ENCODE measurements at regions not wholly inside any gene's neighbourhood (a gene's known extent, or its start where the extent isn't known, plus 50 kb on each side); places are given as distances from the start of the nearest gene placed in this dataset.

DNA sequence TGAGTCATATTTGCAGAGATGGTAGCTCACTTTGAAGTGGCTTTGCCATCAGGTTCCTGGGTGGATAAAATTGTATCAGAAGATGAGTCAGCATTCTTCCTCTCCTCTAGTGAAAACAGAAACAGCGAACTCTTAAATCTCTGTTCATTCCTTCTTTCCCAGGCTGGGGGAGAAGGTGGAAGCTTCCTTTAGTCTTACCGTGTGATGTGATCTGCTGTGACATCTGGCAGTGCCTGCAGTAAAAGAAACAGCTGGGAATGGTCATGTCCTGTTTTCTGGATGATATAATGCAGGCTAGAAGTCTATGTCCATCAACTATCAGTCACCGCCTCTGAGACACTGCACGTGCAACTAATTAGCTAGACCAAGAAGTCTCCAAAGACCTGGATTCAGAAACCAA, 171.6 kb downstream of the VAPA start:
- no peaks in the 10 kb centered on the region for H3K27me3 ChIP-seq (ENCODE audit: control insufficient read depth, insufficient read depth, low read length)
- H3K9ac ChIP-seq (ENCODE audit: low read length), result no peak overlapping the region
- H3K36me3 ChIP-seq (ENCODE audit: control insufficient read depth, insufficient read depth, low read length), result no peaks in the 10 kb centered on the region
- peaks cover 41% of the 10 kb centered on the region for H3K9me3 ChIP-seq (ENCODE audit: control insufficient read depth, insufficient read depth, low read depth, low read length)
- no peak overlapping the region for H3K27ac ChIP-seq (ENCODE audit: low read depth, low read length)
- peaks cover 9% of the 10 kb centered on the region; the same call in 1 of the 2 replicates for H3K4me1 ChIP-seq (ENCODE audit: control insufficient read depth, insufficient read depth, low read length)
- H3K4me3 ChIP-seq (ENCODE audit: low read depth, low read length), result no peak overlapping the region

DNA sequence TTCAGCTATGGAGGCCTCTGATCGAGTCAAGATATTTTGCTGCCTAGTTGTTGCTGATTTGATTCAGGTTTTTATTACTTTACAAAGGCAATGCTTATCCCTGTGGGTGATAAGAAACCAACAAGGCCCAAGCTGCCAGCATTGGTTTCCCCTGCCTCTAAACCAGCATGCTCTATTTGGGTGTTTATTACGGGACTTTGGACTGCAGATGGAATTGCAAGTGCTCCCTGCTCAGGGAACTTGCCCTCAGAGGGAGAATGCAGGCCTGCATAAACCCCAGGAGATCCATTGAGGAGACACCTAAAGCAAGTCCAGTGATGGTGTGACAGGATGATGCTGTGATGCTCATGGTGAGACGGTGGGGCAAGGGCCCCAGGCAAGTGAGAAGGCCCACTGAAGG, 172.1 kb downstream of the VAPA start:
- H3K27ac ChIP-seq (ENCODE audit: low read depth, low read length), result no peak overlapping the region
- no peak overlapping the region for H3K4me3 ChIP-seq (ENCODE audit: low read depth, low read length)
- peaks cover 9% of the 10 kb centered on the region; the same call in 1 of the 2 replicates for H3K4me1 ChIP-seq (ENCODE audit: control insufficient read depth, insufficient read depth, low read length)
- H3K36me3 ChIP-seq (ENCODE audit: control insufficient read depth, insufficient read depth, low read length), result no peaks in the 10 kb centered on the region
- H3K9ac ChIP-seq (ENCODE audit: low read length), result no peak overlapping the region
- H3K9me3 ChIP-seq (ENCODE audit: control insufficient read depth, insufficient read depth, low read depth, low read length), result peaks cover 39% of the 10 kb centered on the region
- no peaks in the 10 kb centered on the region for H3K27me3 ChIP-seq (ENCODE audit: control insufficient read depth, insufficient read depth, low read length)

DNA sequence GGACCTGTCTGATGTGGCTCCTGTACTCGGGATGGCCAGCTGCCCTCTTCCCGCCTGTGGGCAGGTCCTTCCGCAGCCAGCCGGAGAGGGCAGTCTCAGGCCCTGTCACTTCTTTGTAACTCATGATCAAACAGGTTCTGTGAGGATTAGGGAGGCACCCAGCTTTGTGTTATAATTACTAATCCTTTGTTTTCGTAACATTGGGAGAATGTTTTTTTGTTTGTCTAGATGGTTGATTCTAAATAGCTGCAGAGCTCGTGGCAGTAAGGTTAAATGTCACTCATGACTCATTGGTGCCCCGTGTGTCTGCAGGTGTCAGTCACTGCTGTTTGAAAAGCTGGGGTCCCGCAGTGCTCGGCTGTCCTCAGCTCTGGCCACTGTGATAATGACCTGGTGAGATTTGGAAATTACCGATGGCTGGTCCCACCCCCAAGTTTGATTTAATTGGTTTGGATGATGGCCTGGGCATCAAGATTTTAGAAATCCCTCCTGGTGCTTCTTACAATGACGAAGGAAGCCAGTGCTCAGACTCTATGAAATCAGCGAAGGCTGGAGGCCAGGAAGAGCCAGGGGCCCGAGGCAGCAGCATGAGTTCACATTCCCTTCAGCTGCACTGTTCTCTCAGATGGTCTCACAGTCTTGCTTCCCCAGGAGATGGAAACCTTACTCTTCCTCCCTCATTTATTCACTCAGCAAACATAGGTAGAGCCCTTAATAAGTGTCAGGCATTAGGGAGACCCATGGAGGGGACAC, 172.8 kb downstream of the VAPA start:
- Histone ChIP-seq H3K27ac (ENCODE audit: low read depth, low read length) (no peak overlapping the region), H3K36me3 (ENCODE audit: control insufficient read depth, insufficient read depth, low read length) (no peaks in the 10 kb centered on the region), H3K4me3 (ENCODE audit: low read depth, low read length) (no peak overlapping the region), H3K4me1 (ENCODE audit: control insufficient read depth, insufficient read depth, low read length) (peaks cover 9% of the 10 kb centered on the region; the same call in 1 of the 2 replicates), H3K27me3 (ENCODE audit: control insufficient read depth, insufficient read depth, low read length) (no peaks in the 10 kb centered on the region), H3K9me3 (ENCODE audit: control insufficient read depth, insufficient read depth, low read depth, low read length) (peaks cover 36% of the 10 kb centered on the region), H3K9ac (ENCODE audit: low read length) (no peak overlapping the region)

DNA sequence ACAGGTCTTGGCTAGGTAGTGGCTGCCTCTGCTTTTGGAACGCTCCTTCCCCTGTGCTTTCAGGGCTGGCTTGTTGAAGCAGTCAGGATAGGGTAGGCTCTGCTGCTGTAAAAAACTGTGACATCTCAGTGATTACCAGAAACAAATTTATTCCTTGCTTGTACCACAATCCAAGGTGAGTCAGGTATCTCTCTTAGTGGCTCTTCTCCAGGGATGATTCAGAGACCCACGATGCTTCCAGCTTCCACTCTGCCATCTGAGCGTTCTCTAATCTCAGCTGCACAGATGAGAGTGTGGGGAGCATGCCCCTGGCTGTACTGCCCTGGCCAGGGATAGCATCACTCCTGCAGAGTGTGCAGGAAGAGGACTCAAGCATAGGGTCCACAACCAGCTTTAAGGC, 174.9 kb downstream of the VAPA start:
- H3K36me3 ChIP-seq (ENCODE audit: control insufficient read depth, insufficient read depth, low read length), result no peaks in the 10 kb centered on the region
- H3K9ac ChIP-seq (ENCODE audit: low read length), result no peak overlapping the region
- no peak overlapping the region for H3K27ac ChIP-seq (ENCODE audit: low read depth, low read length)
- peaks cover 21% of the 10 kb centered on the region for H3K9me3 ChIP-seq (ENCODE audit: control insufficient read depth, insufficient read depth, low read depth, low read length)
- peaks cover 9% of the 10 kb centered on the region; the same call in 1 of the 2 replicates for H3K4me1 ChIP-seq (ENCODE audit: control insufficient read depth, insufficient read depth, low read length)
- H3K4me3 ChIP-seq (ENCODE audit: low read depth, low read length), result no peak overlapping the region
- no peaks in the 10 kb centered on the region for H3K27me3 ChIP-seq (ENCODE audit: control insufficient read depth, insufficient read depth, low read length)

DNA sequence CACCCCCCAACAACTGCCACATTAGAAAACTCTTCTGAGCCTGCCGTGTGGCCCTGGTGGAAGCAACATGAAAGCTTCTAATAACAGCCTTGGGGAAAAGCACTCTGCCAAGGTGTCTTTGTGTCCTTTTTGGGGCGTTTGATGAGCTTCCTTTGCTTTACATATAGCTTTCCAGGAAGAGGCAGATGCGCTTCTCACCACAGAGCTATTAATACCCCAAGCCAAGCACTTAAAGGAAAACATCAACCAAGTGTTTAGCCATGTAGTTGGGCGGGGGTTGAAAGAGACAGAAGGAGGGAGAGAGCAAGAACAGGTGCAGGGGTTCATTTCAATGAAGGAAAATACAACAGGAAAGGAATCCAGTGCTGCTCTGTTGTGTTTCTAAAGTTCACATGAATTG, 176.1 kb downstream of the VAPA start:
- Histone ChIP-seq H3K27me3 (ENCODE audit: control insufficient read depth, insufficient read depth, low read length) (no peaks in the 10 kb centered on the region), H3K4me3 (ENCODE audit: low read depth, low read length) (no peak overlapping the region), H3K4me1 (ENCODE audit: control insufficient read depth, insufficient read depth, low read length) (peaks cover 9% of the 10 kb centered on the region; the same call in 1 of the 2 replicates), H3K9me3 (ENCODE audit: control insufficient read depth, insufficient read depth, low read depth, low read length) (peaks cover 12% of the 10 kb centered on the region), H3K9ac (ENCODE audit: low read length) (no peak overlapping the region), H3K27ac (ENCODE audit: low read depth, low read length) (no peak overlapping the region), H3K36me3 (ENCODE audit: control insufficient read depth, insufficient read depth, low read length) (no peaks in the 10 kb centered on the region)

DNA sequence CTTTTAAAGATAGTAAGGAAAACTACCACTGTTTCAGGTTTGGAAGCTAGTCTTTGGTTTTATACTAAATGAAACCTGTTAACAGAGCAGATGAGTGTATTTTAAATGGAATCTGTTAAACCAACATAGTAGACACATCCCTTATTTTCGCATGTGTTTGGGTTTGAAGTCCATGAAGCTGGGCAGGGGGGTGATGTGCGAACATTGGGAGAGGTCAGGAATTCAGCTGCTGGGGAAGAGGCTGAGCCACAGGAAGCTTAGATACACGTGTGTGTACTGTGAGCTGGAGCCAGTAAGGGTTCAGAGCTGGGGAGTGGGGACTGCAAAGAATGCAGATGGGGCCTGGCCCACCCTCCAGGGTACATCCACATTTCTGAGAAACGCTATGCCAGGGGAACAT, 176.9 kb downstream of the VAPA start:
- peaks cover 11% of the 10 kb centered on the region; the same call in 1 of the 2 replicates for H3K9me3 ChIP-seq (ENCODE audit: control insufficient read depth, insufficient read depth, low read depth, low read length)
- no peak overlapping the region for H3K27ac ChIP-seq (ENCODE audit: low read depth, low read length)
- no peaks in the 10 kb centered on the region for H3K27me3 ChIP-seq (ENCODE audit: control insufficient read depth, insufficient read depth, low read length)
- H3K4me1 ChIP-seq (ENCODE audit: control insufficient read depth, insufficient read depth, low read length), result peaks cover 9% of the 10 kb centered on the region; the same call in 1 of the 2 replicates
- no peaks in the 10 kb centered on the region for H3K36me3 ChIP-seq (ENCODE audit: control insufficient read depth, insufficient read depth, low read length)
- no peak overlapping the region for H3K4me3 ChIP-seq (ENCODE audit: low read depth, low read length)
- H3K9ac ChIP-seq (ENCODE audit: low read length), result no peak overlapping the region

DNA sequence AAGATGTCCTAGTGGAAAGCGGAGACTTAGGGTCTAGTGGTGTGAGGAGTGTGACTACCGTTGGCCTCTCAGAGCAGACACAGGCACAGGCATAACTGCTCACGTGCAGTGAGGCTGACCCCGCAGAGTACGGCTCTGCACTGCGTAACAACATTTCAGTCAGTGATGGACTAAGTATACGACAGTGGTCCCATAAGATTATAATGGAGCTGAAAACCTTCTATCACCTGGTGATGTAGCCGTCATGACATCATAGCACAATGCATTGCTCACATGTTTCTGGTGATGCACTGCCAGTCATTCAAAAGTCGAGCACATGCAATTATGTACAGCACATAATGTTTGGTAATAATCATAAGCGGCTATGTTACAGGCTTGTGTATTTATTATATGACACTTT, 179.6 kb downstream of the VAPA start:
- no peaks in the 10 kb centered on the region for H3K27me3 ChIP-seq (ENCODE audit: control insufficient read depth, insufficient read depth, low read length)
- no peak overlapping the region for H3K9ac ChIP-seq (ENCODE audit: low read length)
- H3K36me3 ChIP-seq (ENCODE audit: control insufficient read depth, insufficient read depth, low read length), result no peaks in the 10 kb centered on the region
- H3K27ac ChIP-seq (ENCODE audit: low read depth, low read length), result no peak overlapping the region
- H3K4me1 ChIP-seq (ENCODE audit: control insufficient read depth, insufficient read depth, low read length), result no peaks in the 10 kb centered on the region; the same call in 1 of the 2 replicates
- H3K9me3 ChIP-seq (ENCODE audit: control insufficient read depth, insufficient read depth, low read depth, low read length), result peaks cover 5% of the 10 kb centered on the region; the same call in 1 of the 2 replicates
- no peak overlapping the region for H3K4me3 ChIP-seq (ENCODE audit: low read depth, low read length)

DNA sequence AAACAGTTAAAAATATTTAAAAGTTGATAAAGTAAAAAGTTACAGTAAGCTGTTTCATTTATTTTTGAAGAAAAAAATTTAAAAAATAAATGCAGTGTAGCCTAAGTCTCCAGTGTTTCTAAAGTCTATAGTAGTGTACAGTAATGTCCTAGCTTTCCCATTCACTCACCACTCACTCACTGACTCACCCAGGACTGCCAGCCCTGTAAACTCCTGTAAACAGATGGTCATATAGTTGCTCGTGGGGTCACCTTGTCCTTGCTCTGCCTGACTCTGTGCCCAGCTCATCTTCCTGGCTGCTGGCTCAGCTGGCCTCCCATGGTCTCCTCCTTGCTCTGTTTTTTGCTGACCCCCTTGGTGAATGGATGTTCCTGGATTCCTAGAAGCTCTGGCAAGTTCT, 180.3 kb downstream of the VAPA start:
- H3K9me3 ChIP-seq (ENCODE audit: control insufficient read depth, insufficient read depth, low read depth, low read length), result peaks cover 5% of the 10 kb centered on the region; the same call in 1 of the 2 replicates
- H3K4me3 ChIP-seq (ENCODE audit: low read depth, low read length), result no peak overlapping the region
- no peaks in the 10 kb centered on the region for H3K36me3 ChIP-seq (ENCODE audit: control insufficient read depth, insufficient read depth, low read length)
- no peaks in the 10 kb centered on the region; the same call in 1 of the 2 replicates for H3K4me1 ChIP-seq (ENCODE audit: control insufficient read depth, insufficient read depth, low read length)
- H3K27me3 ChIP-seq (ENCODE audit: control insufficient read depth, insufficient read depth, low read length), result no peaks in the 10 kb centered on the region
- no peak overlapping the region for H3K9ac ChIP-seq (ENCODE audit: low read length)
- H3K27ac ChIP-seq (ENCODE audit: low read depth, low read length), result no peak overlapping the region

DNA sequence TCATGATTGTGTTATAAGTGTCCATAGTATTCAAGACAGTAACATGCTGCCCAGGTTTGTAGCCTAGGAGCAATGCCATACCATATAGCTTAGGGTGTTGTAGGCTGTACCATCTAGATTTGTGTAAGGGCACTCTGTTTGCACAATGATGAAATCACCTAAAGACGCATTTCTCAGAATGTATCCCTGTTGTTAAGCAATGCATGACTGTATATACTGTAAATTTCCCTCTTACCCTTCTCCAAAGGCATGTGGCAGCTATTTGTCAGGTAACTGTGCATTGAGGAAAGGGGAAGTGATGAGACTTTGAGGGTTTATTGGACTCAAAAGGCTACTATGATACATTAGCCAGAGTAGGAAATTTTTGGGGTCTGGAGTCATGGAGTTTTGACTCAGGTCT, 180.8 kb downstream of the VAPA start:
- Histone ChIP-seq H3K27ac (ENCODE audit: low read depth, low read length) (no peak overlapping the region), H3K9me3 (ENCODE audit: control insufficient read depth, insufficient read depth, low read depth, low read length) (peaks cover 5% of the 10 kb centered on the region; the same call in 1 of the 2 replicates), H3K27me3 (ENCODE audit: control insufficient read depth, insufficient read depth, low read length) (no peaks in the 10 kb centered on the region), H3K36me3 (ENCODE audit: control insufficient read depth, insufficient read depth, low read length) (no peaks in the 10 kb centered on the region), H3K4me1 (ENCODE audit: control insufficient read depth, insufficient read depth, low read length) (no peaks in the 10 kb centered on the region; the same call in 1 of the 2 replicates), H3K9ac (ENCODE audit: low read length) (no peak overlapping the region), H3K4me3 (ENCODE audit: low read depth, low read length) (no peak overlapping the region)

DNA sequence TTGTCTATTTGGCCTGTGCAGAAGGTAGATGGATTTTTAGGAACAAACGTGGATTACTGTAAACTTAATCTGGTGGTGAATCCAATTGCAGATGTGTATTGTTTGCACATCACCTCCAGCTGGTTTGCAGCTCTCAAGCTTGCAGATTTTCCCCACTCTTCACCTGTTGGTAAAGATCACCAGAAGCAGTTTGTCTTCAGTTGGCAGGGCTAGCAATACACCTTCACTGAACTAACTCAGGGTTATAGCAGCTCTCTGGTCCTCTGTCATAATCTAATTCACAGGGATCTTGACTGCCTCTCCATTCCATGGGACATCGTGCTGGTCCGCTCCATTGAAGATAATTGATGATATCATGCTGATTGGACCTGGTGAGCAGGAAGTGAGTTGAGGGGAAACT, 181.5 kb downstream of the VAPA start:
- Histone ChIP-seq H3K9me3 (ENCODE audit: control insufficient read depth, insufficient read depth, low read depth, low read length) (peaks cover 5% of the 10 kb centered on the region; the same call in 1 of the 2 replicates), H3K9ac (ENCODE audit: low read length) (no peak overlapping the region), H3K36me3 (ENCODE audit: control insufficient read depth, insufficient read depth, low read length) (no peaks in the 10 kb centered on the region), H3K27ac (ENCODE audit: low read depth, low read length) (no peak overlapping the region), H3K27me3 (ENCODE audit: control insufficient read depth, insufficient read depth, low read length) (no peaks in the 10 kb centered on the region), H3K4me1 (ENCODE audit: control insufficient read depth, insufficient read depth, low read length) (peaks cover 4% of the 10 kb centered on the region; the same call in 1 of the 2 replicates), H3K4me3 (ENCODE audit: low read depth, low read length) (no peak overlapping the region)

DNA sequence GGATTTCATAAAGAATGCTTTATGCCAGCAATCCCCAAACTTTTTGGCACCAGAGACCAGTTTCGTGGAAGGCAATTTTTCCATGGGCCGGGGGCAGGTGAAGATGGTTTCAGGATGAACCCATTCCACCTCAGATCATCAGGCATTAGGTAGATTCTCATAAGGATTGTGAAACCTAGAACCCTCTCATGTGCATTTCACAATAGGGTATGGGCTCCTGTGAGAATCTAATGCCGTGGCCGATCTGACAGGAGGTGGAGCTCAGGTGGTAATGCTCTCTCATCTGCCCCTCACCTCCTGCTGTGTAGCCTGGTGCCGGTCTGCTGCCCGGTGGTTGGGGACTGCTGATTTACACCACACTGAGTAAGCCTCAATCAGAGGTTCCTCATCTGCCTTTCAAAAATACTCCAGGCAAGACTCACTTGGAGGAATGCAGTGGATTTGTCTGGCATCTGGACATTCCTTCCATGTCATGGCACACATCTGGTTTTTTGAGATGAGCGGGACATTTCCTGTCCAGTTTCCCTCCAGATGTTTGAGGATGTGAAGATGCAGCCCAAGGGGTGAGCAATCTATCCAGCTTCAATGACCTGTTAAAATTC, 185.8 kb downstream of the VAPA start:
- no peaks in the 10 kb centered on the region for H3K36me3 ChIP-seq (ENCODE audit: control insufficient read depth, insufficient read depth, low read length)
- peaks cover 19% of the 10 kb centered on the region for H3K4me1 ChIP-seq (ENCODE audit: control insufficient read depth, insufficient read depth, low read length)
- no peak overlapping the region for H3K4me3 ChIP-seq (ENCODE audit: low read depth, low read length)
- H3K9me3 ChIP-seq (ENCODE audit: control insufficient read depth, insufficient read depth, low read depth, low read length), result peaks cover 2% of the 10 kb centered on the region
- no peak overlapping the region for H3K27ac ChIP-seq (ENCODE audit: low read depth, low read length)
- H3K9ac ChIP-seq (ENCODE audit: low read length), result no peak overlapping the region
- H3K27me3 ChIP-seq (ENCODE audit: control insufficient read depth, insufficient read depth, low read length), result no peaks in the 10 kb centered on the region

Data from HUES6 (cell line).